ENCODE measurements at regions not wholly inside any gene's neighbourhood (a gene's known extent, or its start where the extent isn't known, plus 50 kb on each side); places are given as distances from the start of the nearest gene placed in this dataset.
"Not testable (repeated sequence)": the region's sequence is repeated elsewhere in the genome, so short reads cannot be mapped to it uniquely, and the experiment has no call there.

- TF ChIP-seq, protein P1, sequence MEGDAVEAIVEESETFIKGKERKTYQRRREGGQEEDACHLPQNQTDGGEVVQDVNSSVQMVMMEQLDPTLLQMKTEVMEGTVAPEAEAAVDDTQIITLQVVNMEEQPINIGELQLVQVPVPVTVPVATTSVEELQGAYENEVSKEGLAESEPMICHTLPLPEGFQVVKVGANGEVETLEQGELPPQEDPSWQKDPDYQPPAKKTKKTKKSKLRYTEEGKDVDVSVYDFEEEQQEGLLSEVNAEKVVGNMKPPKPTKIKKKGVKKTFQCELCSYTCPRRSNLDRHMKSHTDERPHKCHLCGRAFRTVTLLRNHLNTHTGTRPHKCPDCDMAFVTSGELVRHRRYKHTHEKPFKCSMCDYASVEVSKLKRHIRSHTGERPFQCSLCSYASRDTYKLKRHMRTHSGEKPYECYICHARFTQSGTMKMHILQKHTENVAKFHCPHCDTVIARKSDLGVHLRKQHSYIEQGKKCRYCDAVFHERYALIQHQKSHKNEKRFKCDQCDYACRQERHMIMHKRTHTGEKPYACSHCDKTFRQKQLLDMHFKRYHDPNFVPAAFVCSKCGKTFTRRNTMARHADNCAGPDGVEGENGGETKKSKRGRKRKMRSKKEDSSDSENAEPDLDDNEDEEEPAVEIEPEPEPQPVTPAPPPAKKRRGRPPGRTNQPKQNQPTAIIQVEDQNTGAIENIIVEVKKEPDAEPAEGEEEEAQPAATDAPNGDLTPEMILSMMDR (conservative IDR thresholded peaks at IDR 0.05; ENCODE audit: low read depth in 2 of 2): not testable (repeated sequence)
- TF ChIP-seq POLR2AphosphoS5 (IDR thresholded peaks at IDR 0.05; ENCODE audit: low read depth): not testable (repeated sequence)
These were observed 422.4 kb downstream of the TNS1 start for GRCh38 chr2:217580407-217580806.
